ENCODE measurements at regions not wholly inside any gene's neighbourhood (a gene's known extent, or its start where the extent isn't known, plus 50 kb on each side); places are given as distances from the start of the nearest gene placed in this dataset.
"Not testable (repeated sequence)": the region's sequence is repeated elsewhere in the genome, so short reads cannot be mapped to it uniquely, and the experiment has no call there.

DNA sequence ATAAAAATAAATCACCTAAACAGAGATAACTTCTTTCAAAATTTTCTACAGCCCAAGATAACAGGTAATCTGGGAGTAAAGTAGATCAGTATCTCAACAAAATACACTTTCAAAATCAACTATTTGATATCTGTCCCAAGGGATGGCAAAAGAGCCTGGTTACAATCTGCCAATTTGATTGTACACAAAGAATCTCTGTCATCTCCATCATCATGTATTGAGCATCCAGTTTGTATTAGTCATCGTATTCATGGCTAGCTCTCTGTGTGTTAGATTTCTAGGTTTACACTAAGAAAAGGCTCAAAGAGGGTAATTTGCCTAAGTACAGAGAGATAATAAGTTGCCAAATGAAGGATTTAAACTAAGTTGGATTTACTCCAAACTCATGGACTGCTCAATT lies 329.0 kb upstream of the NRSN1 start:
- 97% methylated on average over 1 of the region's 1 CpG for WGBS, 2 donors
- H3K9me3 ChIP-seq = no peaks in the 10 kb centered on the region
- TF ChIP-seq, protein P1, sequence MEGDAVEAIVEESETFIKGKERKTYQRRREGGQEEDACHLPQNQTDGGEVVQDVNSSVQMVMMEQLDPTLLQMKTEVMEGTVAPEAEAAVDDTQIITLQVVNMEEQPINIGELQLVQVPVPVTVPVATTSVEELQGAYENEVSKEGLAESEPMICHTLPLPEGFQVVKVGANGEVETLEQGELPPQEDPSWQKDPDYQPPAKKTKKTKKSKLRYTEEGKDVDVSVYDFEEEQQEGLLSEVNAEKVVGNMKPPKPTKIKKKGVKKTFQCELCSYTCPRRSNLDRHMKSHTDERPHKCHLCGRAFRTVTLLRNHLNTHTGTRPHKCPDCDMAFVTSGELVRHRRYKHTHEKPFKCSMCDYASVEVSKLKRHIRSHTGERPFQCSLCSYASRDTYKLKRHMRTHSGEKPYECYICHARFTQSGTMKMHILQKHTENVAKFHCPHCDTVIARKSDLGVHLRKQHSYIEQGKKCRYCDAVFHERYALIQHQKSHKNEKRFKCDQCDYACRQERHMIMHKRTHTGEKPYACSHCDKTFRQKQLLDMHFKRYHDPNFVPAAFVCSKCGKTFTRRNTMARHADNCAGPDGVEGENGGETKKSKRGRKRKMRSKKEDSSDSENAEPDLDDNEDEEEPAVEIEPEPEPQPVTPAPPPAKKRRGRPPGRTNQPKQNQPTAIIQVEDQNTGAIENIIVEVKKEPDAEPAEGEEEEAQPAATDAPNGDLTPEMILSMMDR (IDR thresholded peaks at IDR 0.05) = no peak

DNA sequence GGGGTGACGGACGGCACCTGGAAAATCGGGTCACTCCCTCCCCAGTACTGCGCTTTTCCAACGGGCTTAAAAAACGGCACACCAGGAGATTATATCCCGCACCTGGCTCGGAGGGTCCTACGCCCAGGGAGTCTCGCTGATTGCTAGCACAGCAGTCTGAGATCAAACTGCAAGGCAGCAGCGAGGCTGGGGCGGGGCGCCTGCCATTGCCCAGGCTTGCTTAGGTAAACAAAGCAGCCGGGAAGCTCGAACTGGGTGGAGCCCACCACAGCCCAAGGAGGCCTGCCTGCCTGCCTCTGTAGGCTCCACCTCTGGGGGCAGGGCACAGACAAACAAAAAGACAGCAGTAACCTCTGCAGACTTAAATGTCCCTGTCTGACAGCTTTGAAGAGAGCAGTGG lies 321.7 kb upstream of the NRSN1 start:
- ATAC-seq; H3K36me3 ChIP-seq; H3K4me1 ChIP-seq; H3K9me3 ChIP-seq; H3K27me3 ChIP-seq; H3K4me3 ChIP-seq; H3K27ac ChIP-seq; intact Hi-C loops (cut with DNase I); DNase-seq: not testable (repeated sequence)
- 91% methylated on average over 15 of the region's 15 CpGs for WGBS, 2 donors

More for the DNA sequence above, 329.0 kb upstream of the NRSN1 start:
- Histone ChIP-seq H3K36me3 (no peaks in the 10 kb centered on the region), H3K4me3 (no peak overlapping the region), H3K27ac (no peak overlapping the region), H3K4me1 (no peaks in the 10 kb centered on the region), H3K27me3 (no peaks in the 10 kb centered on the region)
- ATAC-seq = no peak
- DNase-seq = no peak
- intact Hi-C loops (cut with DNase I) = no loop called here

DNA sequence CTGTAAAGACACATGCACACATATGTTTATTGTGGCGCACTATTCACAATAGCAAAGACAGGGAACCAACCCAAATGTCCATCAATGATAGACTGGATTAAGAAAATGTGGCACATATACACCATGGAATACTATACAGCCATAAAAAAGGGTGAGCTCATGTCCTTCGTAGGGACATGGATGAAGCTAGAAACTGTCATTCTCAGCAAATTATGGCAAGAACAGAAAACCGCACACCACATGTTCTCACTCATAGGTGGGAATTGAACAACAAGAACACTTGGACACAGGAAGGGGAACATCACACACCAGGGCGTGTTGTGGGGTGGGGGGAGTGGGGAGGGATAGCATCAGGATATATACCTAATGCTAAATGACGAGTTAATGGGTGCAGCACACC lies 304.9 kb upstream of the NRSN1 start:
- H3K27ac ChIP-seq; ATAC-seq; intact Hi-C loops (cut with DNase I); DNase-seq; H3K27me3 ChIP-seq; H3K36me3 ChIP-seq; H3K4me1 ChIP-seq; H3K4me3 ChIP-seq: not testable (repeated sequence)
- WGBS, 2 donors = 92 to 94% methylated on average over 5 of the region's 5 CpGs
- H3K9me3 ChIP-seq = peaks cover 0 to 12% (median 0%) of the 10 kb centered on the region in 11 donors

DNA sequence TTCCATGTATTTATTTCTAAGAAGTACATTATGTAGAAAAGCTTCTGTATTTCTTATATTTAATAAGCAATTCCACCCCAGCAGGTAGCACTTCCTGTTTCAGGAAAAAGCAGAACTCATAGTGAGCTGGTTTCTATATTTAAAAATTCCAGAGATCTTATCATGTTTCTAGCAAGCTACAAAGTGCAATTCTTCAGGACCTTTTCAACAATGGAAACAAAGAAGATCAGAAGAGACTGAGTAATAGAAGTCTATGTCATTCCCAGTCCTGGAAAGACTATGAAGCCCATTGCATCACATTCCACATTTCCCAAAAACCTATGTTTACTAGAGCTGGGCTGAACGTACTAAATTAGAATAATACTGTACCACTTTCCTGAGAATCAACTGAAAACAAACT lies 302.6 kb upstream of the NRSN1 start:
- TF ChIP-seq, protein P1 (IDR thresholded peaks at IDR 0.05) = no peak
- peaks cover 0 to 9% (median 0%) of the 10 kb centered on the region in 9 donors for H3K4me1 ChIP-seq
- no peaks in the 10 kb centered on the region for H3K36me3 ChIP-seq
- H3K27ac ChIP-seq = no peak overlapping the region
- intact Hi-C loops (cut with DNase I) = no loop called here
- no peaks in the 10 kb centered on the region for H3K27me3 ChIP-seq
- DNase-seq (no peak), ATAC-seq (no peak)
- H3K4me3 ChIP-seq = no peak overlapping the region
- WGBS, 2 donors = 53 to 65% methylated on average over 1 of the region's 1 CpG
- H3K9me3 ChIP-seq = peaks cover 0 to 11% (median 0%) of the 10 kb centered on the region in 11 donors

DNA sequence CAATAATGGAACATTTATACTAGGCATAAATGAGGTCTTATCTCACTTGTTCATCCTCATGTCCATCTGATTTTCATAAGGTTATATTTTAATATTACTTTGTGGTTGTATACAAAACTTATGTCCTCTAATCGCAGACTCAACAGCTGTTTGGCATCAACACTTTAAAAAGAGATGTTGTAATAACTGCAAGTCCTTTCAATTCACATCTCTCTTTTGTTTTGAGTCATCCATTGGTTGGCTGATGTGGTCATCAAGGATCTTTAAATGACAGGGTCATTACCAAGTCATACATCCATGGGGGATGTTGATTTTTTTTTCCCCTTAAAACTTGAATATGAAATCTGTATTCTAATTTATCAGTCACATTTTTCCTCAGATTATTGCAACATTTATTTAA lies 299.4 kb upstream of the NRSN1 start:
- WGBS, 2 donors = 73 to 76% methylated on average over 1 of the region's 1 CpG
- ATAC-seq = no peak

More for the DNA sequence above, 299.4 kb upstream of the NRSN1 start:
- no peaks in the 10 kb centered on the region for H3K36me3 ChIP-seq
- no peaks in the 10 kb centered on the region for H3K27me3 ChIP-seq
- intact Hi-C loops (cut with DNase I) = no loop called here
- DNase-seq = no peak
- H3K4me1 ChIP-seq = peaks cover 0 to 9% (median 0%) of the 10 kb centered on the region in 9 donors
- peaks cover 0 to 18% (median 3%) of the 10 kb centered on the region in 11 donors for H3K9me3 ChIP-seq
- no peak overlapping the region for H3K27ac ChIP-seq
- TF ChIP-seq, protein P1 (IDR thresholded peaks at IDR 0.05) = no peak
- H3K4me3 ChIP-seq = no peak overlapping the region
